Activated naive CD8-positive, alpha-beta T cell treated with anti-CD3 and anti-CD28 coated beads, Interleukin-2, amount 10 ng/mL, durations not matched to agents 7 days and 5 days (primary cell): ENCODE measurements at regions not wholly inside any gene's neighbourhood (a gene's known extent, or its start where the extent isn't known, plus 50 kb on each side); places are given as distances from the start of the nearest gene placed in this dataset.

Experiments
- ATAC-seq: fragments of 150-1000 bp; cut with Tn5 transposase; one replicate; pipeline ENCODE4 v1.10.0; 2021; ENCODE audit warnings: low read depth, moderate library complexity
- POLR2A ChIA-PET: fragments of 350-600 bp; sonication (Branson Sonifier 250); formaldehyde crosslinking; loops from one replicate; lab custom pipeline; 2021; ENCODE audit warnings: antibody characterized with exemption; lab: Charles Lee
- DNase-seq: peaks from one replicate; pipeline ENCODE4 v3.0.0; 2021
- H3K27ac Mint-ChIP-seq: one replicate; pipeline ENCODE4 v1.8.0; 2022; ENCODE audit warnings: mild to moderate bottlenecking, mixed read lengths
- H3K27me3 Mint-ChIP-seq: one replicate; pipeline ENCODE4 v1.8.0; 2022; ENCODE audit warnings: mild to moderate bottlenecking, moderate library complexity, mixed read lengths
- H3K36me3 Mint-ChIP-seq: one replicate; pipeline ENCODE4 v1.8.0; 2021; ENCODE audit warnings: mild to moderate bottlenecking, mixed read lengths
- H3K4me1 Mint-ChIP-seq: one replicate; pipeline ENCODE4 v1.8.0; 2021; ENCODE audit warnings: mixed read lengths
- H3K4me3 Mint-ChIP-seq: one replicate; pipeline ENCODE4 v1.8.0; 2022; ENCODE audit warnings: mild to moderate bottlenecking, moderate library complexity, mixed read lengths
- H3K9me3 Mint-ChIP-seq: one replicate; pipeline ENCODE4 v1.8.0; 2021; ENCODE audit warnings: mixed read lengths

DNA sequence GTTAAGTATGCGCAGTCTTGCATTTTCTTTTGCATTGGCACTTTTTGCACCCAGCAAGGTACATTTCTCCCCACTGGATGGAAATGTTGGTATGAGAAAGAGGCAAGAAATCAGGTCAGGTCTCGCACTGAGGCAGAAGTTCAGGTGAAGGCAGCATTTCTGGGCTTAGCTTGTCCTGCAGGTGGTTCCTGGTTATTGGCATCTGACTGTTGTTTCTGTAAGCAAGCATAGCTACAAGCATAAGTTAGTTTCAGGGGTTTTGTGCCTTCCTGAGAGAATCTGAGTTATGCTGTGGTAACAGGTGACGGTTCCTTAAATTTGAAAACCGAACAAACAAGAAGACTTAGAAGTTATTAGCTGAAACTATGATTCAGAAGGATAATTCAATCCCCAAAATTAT is 139.4 kb upstream of the GRM7 start:
- no peaks in the 10 kb centered on the region for H3K36me3 Mint-ChIP-seq
- ATAC-seq, result no peak
- no peaks in the 10 kb centered on the region for H3K9me3 Mint-ChIP-seq
- no peaks in the 10 kb centered on the region for H3K4me1 Mint-ChIP-seq
- no peak overlapping the region for H3K27ac Mint-ChIP-seq
- no peaks in the 10 kb centered on the region for H3K27me3 Mint-ChIP-seq
- no peak for DNase-seq
- H3K4me3 Mint-ChIP-seq, result no peak overlapping the region
- POLR2A ChIA-PET, result no interaction called here

DNA sequence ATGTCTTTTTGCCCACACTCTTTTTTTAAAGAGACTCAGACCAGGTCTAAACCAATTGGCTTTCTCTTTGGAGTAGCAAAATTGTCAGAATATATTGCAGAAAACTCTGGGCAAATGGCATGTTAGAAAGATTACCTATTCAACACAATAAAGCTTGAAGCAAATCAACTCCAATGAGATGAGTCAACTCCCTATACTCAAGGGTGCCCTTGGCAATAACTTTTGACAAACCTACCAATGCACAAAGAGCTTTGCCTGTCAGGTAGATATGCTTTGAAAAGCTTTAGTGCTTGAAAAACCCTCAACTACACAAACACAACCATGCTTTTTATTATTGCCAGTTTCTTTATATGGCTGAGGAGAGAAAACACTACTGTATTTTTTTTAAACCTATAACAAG is 137.7 kb upstream of the GRM7 start:
- POLR2A ChIA-PET, result no interaction called here
- no peaks in the 10 kb centered on the region for H3K4me1 Mint-ChIP-seq

DNA sequence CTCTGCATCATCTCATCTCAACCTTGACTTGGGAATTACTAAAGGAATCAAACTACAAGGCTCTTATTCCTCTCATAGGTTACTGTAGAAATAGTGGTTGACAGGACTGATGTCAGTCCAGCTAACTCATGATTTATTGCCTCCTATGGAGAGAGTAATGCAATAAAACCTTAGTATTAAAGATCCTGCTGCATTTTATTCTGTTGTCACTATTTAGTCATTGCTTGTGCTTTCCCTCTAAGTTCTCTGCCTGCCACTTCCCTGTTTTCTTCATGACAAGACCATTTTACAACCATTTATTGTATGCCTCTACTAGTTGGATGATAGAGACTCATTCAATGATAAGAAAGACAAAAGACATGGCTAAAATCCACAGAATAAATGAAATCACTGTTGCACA is 134.1 kb upstream of the GRM7 start:
- no peak overlapping the region for H3K27ac Mint-ChIP-seq
- DNase-seq (no peak), ATAC-seq (no peak)
- H3K9me3 Mint-ChIP-seq, result no peaks in the 10 kb centered on the region
- POLR2A ChIA-PET, result no interaction called here
- no peaks in the 10 kb centered on the region for H3K4me1 Mint-ChIP-seq
- H3K4me3 Mint-ChIP-seq, result no peak overlapping the region
- no peaks in the 10 kb centered on the region for H3K27me3 Mint-ChIP-seq
- H3K36me3 Mint-ChIP-seq, result no peaks in the 10 kb centered on the region

More for the DNA sequence above, 137.7 kb upstream of the GRM7 start:
- Mint-ChIP-seq H3K4me3 (no peak overlapping the region), H3K27me3 (no peaks in the 10 kb centered on the region), H3K27ac (no peak overlapping the region), H3K9me3 (no peaks in the 10 kb centered on the region), H3K36me3 (no peaks in the 10 kb centered on the region)
- no peak for DNase-seq
- no peak for ATAC-seq

DNA sequence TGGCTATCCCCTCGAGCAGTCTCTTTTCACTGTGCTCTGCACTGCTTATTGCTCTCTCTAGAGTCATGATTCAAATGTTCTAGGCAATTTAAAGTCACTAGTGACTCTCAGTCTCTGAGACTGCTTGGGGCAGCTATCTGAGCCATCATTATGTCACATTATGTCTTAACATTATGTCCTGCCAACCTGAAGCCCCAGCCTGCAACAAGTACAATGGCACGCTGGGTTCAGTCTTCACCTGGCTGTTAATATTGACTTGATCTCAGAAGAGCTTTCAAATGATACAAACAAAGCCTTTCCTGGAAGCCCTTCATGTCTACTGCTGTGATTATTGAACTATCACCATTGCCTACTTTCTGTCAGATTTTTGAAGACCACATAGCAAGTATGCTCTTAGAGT is 128.1 kb upstream of the GRM7 start:
- Mint-ChIP-seq H3K4me1 (no peaks in the 10 kb centered on the region), H3K27ac (no peak overlapping the region), H3K9me3 (peaks cover 3% of the 10 kb centered on the region), H3K4me3 (no peak overlapping the region), H3K36me3 (no peaks in the 10 kb centered on the region), H3K27me3 (no peaks in the 10 kb centered on the region)
- DNase-seq (no peak), ATAC-seq (no peak)
- POLR2A ChIA-PET, result no interaction called here

DNA sequence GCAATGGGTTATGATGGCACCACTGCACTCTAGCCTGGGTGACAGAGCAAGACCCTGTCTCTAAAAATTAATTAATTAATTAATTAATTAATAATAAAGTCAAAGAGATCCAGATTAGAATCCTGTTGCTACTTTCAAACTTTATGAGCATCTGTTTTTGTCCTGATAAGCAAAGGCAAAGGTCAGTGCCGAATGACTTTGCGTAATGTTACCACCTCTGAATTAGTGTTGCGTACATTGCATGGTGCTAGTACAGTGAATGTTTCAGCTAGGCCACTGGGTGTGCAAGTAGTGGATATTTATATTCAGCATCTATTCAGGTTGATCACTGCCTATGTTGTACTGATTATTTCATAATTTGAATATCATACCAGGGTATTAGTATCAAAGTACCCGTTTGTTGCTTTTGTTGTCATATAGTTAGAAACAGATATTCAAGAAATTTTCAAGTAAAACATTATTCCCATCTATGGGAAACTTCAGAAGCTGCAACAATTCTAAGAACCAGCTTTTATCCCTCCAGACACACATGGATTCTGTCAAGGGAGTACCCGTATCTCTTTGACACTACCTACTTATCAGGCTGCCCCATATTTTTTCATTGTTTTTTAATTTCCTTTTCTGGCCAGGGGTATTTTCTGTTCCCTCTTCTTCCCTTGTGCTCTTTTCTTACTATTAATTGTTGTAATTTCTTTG is 127.1 kb upstream of the GRM7 start:
- no peak for DNase-seq
- Mint-ChIP-seq H3K4me3 (no peak overlapping the region), H3K27me3 (no peaks in the 10 kb centered on the region), H3K4me1 (no peaks in the 10 kb centered on the region), H3K36me3 (no peaks in the 10 kb centered on the region), H3K9me3 (peaks cover 3% of the 10 kb centered on the region), H3K27ac (no peak overlapping the region)
- POLR2A ChIA-PET, result no interaction called here
- ATAC-seq, result no peak

DNA sequence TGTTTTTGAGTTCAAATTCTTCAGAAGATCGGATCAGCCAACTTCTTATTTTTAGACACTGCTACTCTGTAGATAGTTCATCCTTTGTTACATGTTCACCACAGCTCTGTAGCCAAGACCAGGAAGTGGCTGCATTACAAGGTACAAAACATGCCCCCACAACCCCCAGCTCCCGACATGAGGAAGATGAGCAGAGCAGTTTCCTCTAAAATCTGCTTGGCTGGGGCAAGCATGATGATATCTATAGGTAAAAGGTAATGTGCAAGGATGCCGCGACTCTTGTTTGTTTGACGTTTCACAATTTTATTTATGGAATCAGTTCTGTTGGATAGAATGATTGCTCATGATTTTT is 126.5 kb upstream of the GRM7 start:
- Mint-ChIP-seq H3K9me3 (peaks cover 3% of the 10 kb centered on the region), H3K27me3 (no peaks in the 10 kb centered on the region), H3K27ac (no peak overlapping the region), H3K4me1 (no peaks in the 10 kb centered on the region), H3K36me3 (no peaks in the 10 kb centered on the region), H3K4me3 (no peak overlapping the region)
- POLR2A ChIA-PET, result no interaction called here
- DNase-seq, result no peak
- ATAC-seq, result no peak

- Mint-ChIP-seq H3K36me3 (no peaks in the 10 kb centered on the region), H3K27me3 (no peaks in the 10 kb centered on the region), H3K4me1 (no peaks in the 10 kb centered on the region), H3K4me3 (no peak overlapping the region), H3K9me3 (peaks cover 3% of the 10 kb centered on the region), H3K27ac (no peak overlapping the region)
- POLR2A ChIA-PET, result no interaction called here
- no peak for ATAC-seq
- DNase-seq, result no peak
These were observed 123.9 kb upstream of the GRM7 start for GRCh38 chr3:6736836-6737629.

- no peak for ATAC-seq
- H3K27ac Mint-ChIP-seq, result no peak overlapping the region
- no peaks in the 10 kb centered on the region for H3K36me3 Mint-ChIP-seq
- H3K4me1 Mint-ChIP-seq, result no peaks in the 10 kb centered on the region
- H3K27me3 Mint-ChIP-seq, result no peaks in the 10 kb centered on the region
- H3K4me3 Mint-ChIP-seq, result no peak overlapping the region
- POLR2A ChIA-PET, result no interaction called here
- DNase-seq, result no peak
- peaks cover 3% of the 10 kb centered on the region for H3K9me3 Mint-ChIP-seq
These were observed 123.3 kb upstream of the GRM7 start for GRCh38 chr3:6737630-6738029.

DNA sequence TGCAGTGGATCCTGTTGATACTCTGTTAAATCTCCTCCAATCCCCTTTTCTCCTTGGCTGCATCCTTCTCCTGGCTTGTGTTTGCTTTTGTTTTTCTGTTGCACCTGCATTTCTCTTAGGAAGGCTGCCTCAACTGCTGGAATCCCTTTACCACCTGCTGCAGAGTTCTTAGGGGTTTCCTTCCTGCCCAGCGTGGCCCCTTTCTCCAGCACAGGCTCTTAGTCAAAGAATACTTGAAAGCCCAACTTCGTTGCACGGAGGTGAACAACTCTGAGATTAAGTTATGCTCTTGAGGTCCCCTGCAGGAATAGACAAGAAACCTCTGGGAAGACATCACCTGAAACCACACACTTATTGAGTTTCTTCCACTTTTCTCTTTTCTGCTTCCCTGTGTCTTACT is 121.6 kb upstream of the GRM7 start:
- H3K27ac Mint-ChIP-seq, result no peak overlapping the region
- no peak for ATAC-seq
- H3K4me3 Mint-ChIP-seq, result no peak overlapping the region
- POLR2A ChIA-PET, result no interaction called here
- H3K4me1 Mint-ChIP-seq, result no peaks in the 10 kb centered on the region
- H3K36me3 Mint-ChIP-seq, result no peaks in the 10 kb centered on the region
- no peaks in the 10 kb centered on the region for H3K27me3 Mint-ChIP-seq
- DNase-seq, result no peak
- peaks cover 2% of the 10 kb centered on the region for H3K9me3 Mint-ChIP-seq

GRCh38 chr3:6743067-6743720 is 117.7 kb upstream of the GRM7 start:
- H3K36me3 Mint-ChIP-seq, result no peaks in the 10 kb centered on the region
- POLR2A ChIA-PET, result no interaction called here
- no peak overlapping the region for H3K27ac Mint-ChIP-seq
- no peak overlapping the region for H3K4me3 Mint-ChIP-seq
- no peaks in the 10 kb centered on the region for H3K27me3 Mint-ChIP-seq
- DNase-seq, result no peak
- no peak for ATAC-seq
- no peaks in the 10 kb centered on the region for H3K9me3 Mint-ChIP-seq
- no peaks in the 10 kb centered on the region for H3K4me1 Mint-ChIP-seq

DNA sequence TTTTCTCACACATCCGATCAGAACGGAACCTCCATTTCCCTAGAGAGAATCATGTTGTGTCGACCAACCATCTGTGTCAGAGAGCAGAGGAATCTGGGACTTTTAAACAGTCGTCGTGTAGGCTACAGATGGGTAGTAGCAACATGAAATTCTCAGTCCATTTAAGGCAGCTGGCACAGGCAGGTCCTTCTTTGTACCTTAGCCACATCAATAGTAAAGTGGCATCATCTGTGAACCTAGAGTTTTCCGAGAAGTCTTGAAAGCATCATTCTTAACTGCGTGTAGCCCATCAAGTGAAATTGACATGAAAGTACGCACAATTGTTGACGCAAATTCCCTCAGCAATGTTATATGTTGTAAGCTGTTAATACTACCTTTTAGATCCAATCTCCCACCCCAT is 114.5 kb upstream of the GRM7 start:
- POLR2A ChIA-PET, result no interaction called here
- DNase-seq, result no peak
- H3K36me3 Mint-ChIP-seq, result no peaks in the 10 kb centered on the region
- H3K4me1 Mint-ChIP-seq, result no peaks in the 10 kb centered on the region
- no peaks in the 10 kb centered on the region for H3K9me3 Mint-ChIP-seq
- no peak overlapping the region for H3K4me3 Mint-ChIP-seq
- H3K27me3 Mint-ChIP-seq, result no peaks in the 10 kb centered on the region
- ATAC-seq, result no peak
- no peak overlapping the region for H3K27ac Mint-ChIP-seq

- DNase-seq (no peak), ATAC-seq (no peak)
- Mint-ChIP-seq H3K4me1 (no peaks in the 10 kb centered on the region), H3K4me3 (no peak overlapping the region), H3K27me3 (no peaks in the 10 kb centered on the region), H3K9me3 (no peaks in the 10 kb centered on the region), H3K27ac (no peak overlapping the region), H3K36me3 (no peaks in the 10 kb centered on the region)
- POLR2A ChIA-PET, result no interaction called here
These were observed 113.9 kb upstream of the GRM7 start for GRCh38 chr3:6747017-6747416.

DNA sequence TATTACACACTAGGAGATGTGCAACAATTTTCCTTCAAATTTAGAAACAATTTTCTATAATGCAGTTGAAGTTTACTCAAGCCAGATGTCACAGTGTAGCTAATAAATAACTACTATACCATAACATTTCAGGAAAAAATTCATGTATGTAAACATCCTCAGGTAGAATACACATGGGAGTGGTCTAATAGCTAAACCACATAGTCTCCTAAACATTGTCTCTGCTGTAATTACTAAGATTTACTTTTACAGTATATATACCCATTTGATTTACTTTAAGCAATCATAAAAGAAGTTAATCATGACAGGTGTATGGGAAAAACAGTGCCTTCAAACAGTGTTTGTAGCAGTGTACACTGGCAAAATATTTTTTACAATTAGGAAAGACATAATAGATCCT is 110.1 kb upstream of the GRM7 start:
- ATAC-seq (no peak), DNase-seq (no peak)
- POLR2A ChIA-PET, result no interaction called here
- H3K36me3 Mint-ChIP-seq, result no peaks in the 10 kb centered on the region
- H3K27ac Mint-ChIP-seq, result no peak overlapping the region
- no peaks in the 10 kb centered on the region for H3K9me3 Mint-ChIP-seq
- H3K27me3 Mint-ChIP-seq, result no peaks in the 10 kb centered on the region
- H3K4me1 Mint-ChIP-seq, result no peaks in the 10 kb centered on the region
- no peak overlapping the region for H3K4me3 Mint-ChIP-seq

DNA sequence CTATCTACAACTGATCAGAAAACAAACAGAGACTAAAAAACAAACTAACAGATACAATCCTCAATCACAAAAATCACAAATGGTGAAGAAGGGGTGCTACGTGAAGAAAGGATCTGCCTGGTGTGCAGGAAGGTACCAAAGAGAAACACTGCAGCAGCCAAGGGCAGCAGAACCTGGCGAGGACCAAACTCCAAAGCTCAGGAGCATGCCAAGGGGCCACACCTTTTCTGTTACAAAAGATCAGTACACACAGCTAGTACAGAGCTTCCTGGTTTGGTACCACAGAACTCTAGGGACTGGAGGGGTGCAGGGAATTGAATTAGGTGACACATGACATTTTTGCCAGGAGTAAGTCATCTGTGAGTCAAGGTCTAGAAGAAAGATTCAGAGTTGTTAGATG is 107.4 kb upstream of the GRM7 start:
- Mint-ChIP-seq H3K27ac (no peak overlapping the region), H3K27me3 (no peaks in the 10 kb centered on the region), H3K9me3 (no peaks in the 10 kb centered on the region), H3K36me3 (no peaks in the 10 kb centered on the region), H3K4me3 (no peak overlapping the region), H3K4me1 (no peaks in the 10 kb centered on the region)
- ATAC-seq, result no peak
- POLR2A ChIA-PET, result no interaction called here
- DNase-seq, result no peak
